Skeletal muscle cell (primary cell): ENCODE measurements at regions not wholly inside any gene's neighbourhood (a gene's known extent, or its start where the extent isn't known, plus 50 kb on each side); places are given as distances from the start of the nearest gene placed in this dataset.
"Not testable (repeated sequence)": the region's sequence is repeated elsewhere in the genome, so short reads cannot be mapped to it uniquely, and the experiment has no call there.

Source experiments
- DNase-seq: peaks from one replicate; pipeline ENCODE4 v3.0.0-alpha.2; 2010; ENCODE audit warnings: low read depth
- H3K4me3 ChIP-seq: 2 replicates; pipeline ENCODE4 v1.5.1; 2011; ENCODE audit warnings: low read depth, mild to moderate bottlenecking, control low read depth, low read length, moderate library complexity

GRCh38 chr18:10101729-10102128 lies 187.9 kb downstream of the VAPA start:
- DNase-seq, result no peak

GRCh38 chr18:10105118-10105517 lies 191.3 kb downstream of the VAPA start:
- H3K4me3 ChIP-seq, DNase-seq: not testable (repeated sequence)

More at GRCh38 chr18:10101729-10102128, 187.9 kb downstream of the VAPA start:
- H3K4me3 ChIP-seq, result no peak overlapping the region

- no peak for DNase-seq
- no peak overlapping the region for H3K4me3 ChIP-seq
These were observed 197.4 kb downstream of the VAPA start for GRCh38 chr18:10111191-10111590.

GRCh38 chr18:10111944-10112343 lies 198.1 kb downstream of the VAPA start:
- DNase-seq, result no peak
- no peak overlapping the region for H3K4me3 ChIP-seq

GRCh38 chr18:10113121-10114022 lies 199.6 kb downstream of the VAPA start:
- no peak overlapping the region for H3K4me3 ChIP-seq
- DNase-seq, result no peak

- no peak for DNase-seq
- no peak overlapping the region for H3K4me3 ChIP-seq
These were observed 201.1 kb downstream of the VAPA start for GRCh38 chr18:10114717-10115463.

GRCh38 chr18:10116574-10116973 lies 202.8 kb downstream of the VAPA start:
- no peak overlapping the region for H3K4me3 ChIP-seq
- DNase-seq, result no peak

GRCh38 chr18:10119528-10119927 lies 205.7 kb downstream of the VAPA start:
- no peak for DNase-seq
- no peak overlapping the region for H3K4me3 ChIP-seq

GRCh38 chr18:10119991-10120390 lies 206.2 kb downstream of the VAPA start:
- DNase-seq, result no peak

GRCh38 chr18:10120622-10121021 lies 206.8 kb downstream of the VAPA start:
- no peak overlapping the region for H3K4me3 ChIP-seq
- no peak for DNase-seq

More at GRCh38 chr18:10119991-10120390, 206.2 kb downstream of the VAPA start:
- H3K4me3 ChIP-seq, result no peak overlapping the region

GRCh38 chr18:10121028-10121427 lies 207.2 kb downstream of the VAPA start:
- DNase-seq, result no peak
- H3K4me3 ChIP-seq, result no peak overlapping the region

GRCh38 chr18:10121786-10122515 lies 208.1 kb downstream of the VAPA start:
- H3K4me3 ChIP-seq, result no peak overlapping the region
- peak; percentile 84 for DNase-seq

GRCh38 chr18:10122988-10123950 lies 209.5 kb downstream of the VAPA start:
- DNase-seq, result no peak
- no peak overlapping the region for H3K4me3 ChIP-seq

- DNase-seq, result no peak
- H3K4me3 ChIP-seq, result no peak overlapping the region
These were observed 210.3 kb downstream of the VAPA start for GRCh38 chr18:10124071-10124470.

GRCh38 chr18:10124557-10124956 lies 210.7 kb downstream of the VAPA start:
- H3K4me3 ChIP-seq, result no peak overlapping the region
- no peak for DNase-seq

GRCh38 chr18:10124967-10125366 lies 211.2 kb downstream of the VAPA start:
- DNase-seq, result no peak
- no peak overlapping the region for H3K4me3 ChIP-seq

- no peak overlapping the region for H3K4me3 ChIP-seq
- no peak for DNase-seq
These were observed 213.9 kb downstream of the VAPA start for GRCh38 chr18:10127729-10128128.

GRCh38 chr18:10128921-10129501 lies 215.2 kb downstream of the VAPA start:
- no peak for DNase-seq
- H3K4me3 ChIP-seq, result no peak overlapping the region
